ENCODE measurements at regions not wholly inside any gene's neighbourhood (a gene's known extent, or its start where the extent isn't known, plus 50 kb on each side); places are given as distances from the start of the nearest gene placed in this dataset.

DNA sequence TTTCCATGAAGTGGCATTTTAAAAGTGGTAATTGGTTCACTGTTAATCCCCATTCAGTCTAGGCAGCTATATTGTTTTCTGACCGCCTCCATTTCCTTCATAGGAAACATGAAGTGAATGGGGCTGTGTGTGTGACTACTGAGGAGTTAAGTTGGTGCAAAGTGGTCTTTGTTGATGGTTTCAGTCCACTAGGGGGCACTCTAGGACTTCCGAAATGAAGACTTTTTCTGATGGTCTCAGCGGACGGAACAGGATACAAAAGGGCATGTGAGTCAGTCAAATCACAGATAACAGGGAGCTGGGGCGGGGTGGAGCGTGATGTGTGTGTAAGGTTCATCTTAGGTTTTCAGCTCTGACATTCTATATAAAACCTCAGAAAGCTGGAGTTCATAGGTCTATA, 240.1 kb upstream of the OR4E1 start:
- TF ChIP-seq, protein P1, sequence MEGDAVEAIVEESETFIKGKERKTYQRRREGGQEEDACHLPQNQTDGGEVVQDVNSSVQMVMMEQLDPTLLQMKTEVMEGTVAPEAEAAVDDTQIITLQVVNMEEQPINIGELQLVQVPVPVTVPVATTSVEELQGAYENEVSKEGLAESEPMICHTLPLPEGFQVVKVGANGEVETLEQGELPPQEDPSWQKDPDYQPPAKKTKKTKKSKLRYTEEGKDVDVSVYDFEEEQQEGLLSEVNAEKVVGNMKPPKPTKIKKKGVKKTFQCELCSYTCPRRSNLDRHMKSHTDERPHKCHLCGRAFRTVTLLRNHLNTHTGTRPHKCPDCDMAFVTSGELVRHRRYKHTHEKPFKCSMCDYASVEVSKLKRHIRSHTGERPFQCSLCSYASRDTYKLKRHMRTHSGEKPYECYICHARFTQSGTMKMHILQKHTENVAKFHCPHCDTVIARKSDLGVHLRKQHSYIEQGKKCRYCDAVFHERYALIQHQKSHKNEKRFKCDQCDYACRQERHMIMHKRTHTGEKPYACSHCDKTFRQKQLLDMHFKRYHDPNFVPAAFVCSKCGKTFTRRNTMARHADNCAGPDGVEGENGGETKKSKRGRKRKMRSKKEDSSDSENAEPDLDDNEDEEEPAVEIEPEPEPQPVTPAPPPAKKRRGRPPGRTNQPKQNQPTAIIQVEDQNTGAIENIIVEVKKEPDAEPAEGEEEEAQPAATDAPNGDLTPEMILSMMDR (conservative IDR thresholded peaks at IDR 0.05): peak; percentile 77
- no peak for TF ChIP-seq ZFX (IDR thresholded peaks at IDR 0.05)

Measured in C4-2B (cell line).